HG02798 (cell line): ENCODE measurements at regions not wholly inside any gene's neighbourhood (a gene's known extent, or its start where the extent isn't known, plus 50 kb on each side); places are given as distances from the start of the nearest gene placed in this dataset.

Experiments used
- ATAC-seq: cut with Tn5 transposase; IDR thresholded peaks from one replicate; pipeline ENCODE4 v1.9.1; 2021; ENCODE audit warnings: mild to moderate bottlenecking; ENCODE audit not compliant: unreplicated experiment, poor library complexity

GRCh38 chr2:150916467-150917396 is 344.9 kb downstream of the RBM43 start:
- no peak for ATAC-seq

GRCh38 chr2:150911766-150912280 is 349.8 kb downstream of the RBM43 start:
- no peak for ATAC-seq

- ATAC-seq: no peak
Observed at GRCh38 chr2:150909613-150910012, 352.1 kb downstream of the RBM43 start.

- peak; percentile 59 for ATAC-seq
Observed at GRCh38 chr2:150909090-150909489, 352.6 kb downstream of the RBM43 start.

- ATAC-seq: no peak
Observed at GRCh38 chr2:150907466-150907865, 354.2 kb downstream of the RBM43 start.

GRCh38 chr2:150903461-150903860 is 358.2 kb downstream of the RBM43 start:
- no peak for ATAC-seq

- no peak for ATAC-seq
Observed at GRCh38 chr2:150903055-150903454, 358.6 kb downstream of the RBM43 start.

- ATAC-seq: no peak
Observed at GRCh38 chr2:150900913-150901312, 360.8 kb downstream of the RBM43 start.

GRCh38 chr2:150895968-150896367 is 365.7 kb downstream of the RBM43 start:
- ATAC-seq: no peak

- ATAC-seq: no peak
Observed at GRCh38 chr2:150889141-150889540, 372.5 kb downstream of the RBM43 start.

- no peak for ATAC-seq
Observed at GRCh38 chr2:150888337-150888736, 373.3 kb downstream of the RBM43 start.

GRCh38 chr2:150887926-150888325 is 373.7 kb downstream of the RBM43 start:
- ATAC-seq: no peak

- ATAC-seq: no peak
Observed at GRCh38 chr2:150885774-150886386, 375.8 kb downstream of the RBM43 start.

GRCh38 chr2:150885236-150885635 is 376.4 kb downstream of the RBM43 start:
- ATAC-seq: no peak

GRCh38 chr2:150883613-150883895 is 378.1 kb downstream of the RBM43 start:
- ATAC-seq: no peak

GRCh38 chr2:150882751-150883612 is 378.7 kb downstream of the RBM43 start:
- no peak for ATAC-seq

- ATAC-seq: no peak
Observed at GRCh38 chr2:150880986-150881385, 380.7 kb downstream of the RBM43 start.

- ATAC-seq: no peak
Observed at GRCh38 chr2:150878356-150878755, 383.3 kb downstream of the RBM43 start.

GRCh38 chr2:150876251-150876950 is 385.3 kb downstream of the RBM43 start:
- ATAC-seq: no peak

GRCh38 chr2:150873396-150873772 is 385.9 kb upstream of the RND3 start:
- ATAC-seq: no peak
